Activated CD8-positive, alpha-beta T cell treated with anti-CD3 and anti-CD28 coated beads for 36 hours (primary cell): ENCODE measurements at regions not wholly inside any gene's neighbourhood (a gene's known extent, or its start where the extent isn't known, plus 50 kb on each side); places are given as distances from the start of the nearest gene placed in this dataset.

ENCODE experiments used
- ATAC-seq: fragments of 200-7000 bp; cut with Tn5 transposase; one replicate; pipeline ENCODE4 v1.10.0; 2021; ENCODE audit warnings: mild to moderate bottlenecking, moderate library complexity
- CTCF ChIA-PET: fragments of 350-600 bp; sonication (Branson Sonifier 250); formaldehyde crosslinking; loops from one replicate; lab custom pipeline; 2021; ENCODE audit warnings: antibody characterized with exemption; lab: Charles Lee
- POLR2A ChIA-PET: fragments of 350-600 bp; sonication (Branson Sonifier 250); formaldehyde crosslinking; loops from one replicate; lab custom pipeline; 2021; ENCODE audit warnings: antibody characterized with exemption; lab: Charles Lee
- DNase-seq: peaks from one replicate; pipeline ENCODE4 v3.0.0-alpha.2; 2020
- H3K27ac Mint-ChIP-seq: one replicate; pipeline ENCODE4 v1.8.0; 2021; ENCODE audit warnings: mild to moderate bottlenecking, mixed read lengths
- H3K27me3 Mint-ChIP-seq: one replicate; pipeline ENCODE4 v1.8.0; 2021; ENCODE audit warnings: mixed read lengths
- H3K36me3 Mint-ChIP-seq: one replicate; pipeline ENCODE4 v1.8.0; 2021; ENCODE audit warnings: low read depth, mixed read lengths
- H3K4me1 Mint-ChIP-seq: one replicate; pipeline ENCODE4 v1.8.0; 2021; ENCODE audit warnings: low read depth, mixed read lengths
- H3K4me3 Mint-ChIP-seq: one replicate; pipeline ENCODE4 v1.8.0; 2021; ENCODE audit warnings: mild to moderate bottlenecking, moderate library complexity, mixed read lengths
- H3K9me3 Mint-ChIP-seq: one replicate; pipeline ENCODE4 v1.8.0; 2021; ENCODE audit warnings: mixed read lengths
- intact Hi-C: fragments of 100-400 bp; cut with micrococcal nuclease; formaldehyde crosslinking; loops from one replicate; pipeline ENCODE4 v1.10.0; 2022
- TF ChIP-seq, protein P1 (sequence below): fragments of 200-600 bp; IDR thresholded peaks from one replicate; pipeline ENCODE4 v1.8.0; 2022; ENCODE audit warnings: antibody characterized with exemption, mild to moderate bottlenecking

DNA sequence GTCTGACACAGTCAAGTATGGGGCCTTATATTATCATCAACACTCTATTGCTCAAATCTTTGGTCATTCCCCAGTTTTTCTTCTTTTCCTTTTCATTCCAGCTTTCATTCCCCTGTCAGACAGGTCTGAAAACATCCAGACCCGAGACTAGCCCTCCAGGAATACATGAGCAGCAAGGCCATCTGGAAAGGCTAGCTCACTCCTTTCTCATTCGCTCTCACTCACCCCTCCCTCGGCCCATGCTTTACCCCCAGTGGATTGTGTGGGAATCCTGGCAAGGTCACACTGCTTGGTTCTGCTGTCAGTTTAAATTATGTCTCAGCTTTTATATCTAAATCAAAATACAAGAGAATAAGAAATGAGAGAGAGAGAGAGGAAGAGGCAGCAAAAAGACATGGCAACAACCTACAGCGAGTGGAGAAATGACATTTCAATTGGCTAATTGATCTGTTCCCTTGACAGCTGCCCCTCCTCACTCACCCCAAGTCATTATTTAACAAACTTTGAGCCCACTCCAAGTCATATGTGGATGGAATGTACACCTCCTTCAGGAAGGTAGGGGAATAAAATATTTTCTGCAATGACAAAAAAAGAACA lies 962.2 kb downstream of the TUSC7 start:
- ATAC-seq (no peak), DNase-seq (no peak)
- ChIA-PET POLR2A (no interaction called here), CTCF (no interaction called here)
- Mint-ChIP-seq H3K27ac (no peak overlapping the region), H3K9me3 (peaks cover 2% of the 10 kb centered on the region), H3K4me1 (no peaks in the 10 kb centered on the region), H3K36me3 (no peaks in the 10 kb centered on the region), H3K27me3 (no peaks in the 10 kb centered on the region), H3K4me3 (no peak overlapping the region)
- TF ChIP-seq, protein P1, sequence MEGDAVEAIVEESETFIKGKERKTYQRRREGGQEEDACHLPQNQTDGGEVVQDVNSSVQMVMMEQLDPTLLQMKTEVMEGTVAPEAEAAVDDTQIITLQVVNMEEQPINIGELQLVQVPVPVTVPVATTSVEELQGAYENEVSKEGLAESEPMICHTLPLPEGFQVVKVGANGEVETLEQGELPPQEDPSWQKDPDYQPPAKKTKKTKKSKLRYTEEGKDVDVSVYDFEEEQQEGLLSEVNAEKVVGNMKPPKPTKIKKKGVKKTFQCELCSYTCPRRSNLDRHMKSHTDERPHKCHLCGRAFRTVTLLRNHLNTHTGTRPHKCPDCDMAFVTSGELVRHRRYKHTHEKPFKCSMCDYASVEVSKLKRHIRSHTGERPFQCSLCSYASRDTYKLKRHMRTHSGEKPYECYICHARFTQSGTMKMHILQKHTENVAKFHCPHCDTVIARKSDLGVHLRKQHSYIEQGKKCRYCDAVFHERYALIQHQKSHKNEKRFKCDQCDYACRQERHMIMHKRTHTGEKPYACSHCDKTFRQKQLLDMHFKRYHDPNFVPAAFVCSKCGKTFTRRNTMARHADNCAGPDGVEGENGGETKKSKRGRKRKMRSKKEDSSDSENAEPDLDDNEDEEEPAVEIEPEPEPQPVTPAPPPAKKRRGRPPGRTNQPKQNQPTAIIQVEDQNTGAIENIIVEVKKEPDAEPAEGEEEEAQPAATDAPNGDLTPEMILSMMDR = no peak
- intact Hi-C loops = no loop called here

DNA sequence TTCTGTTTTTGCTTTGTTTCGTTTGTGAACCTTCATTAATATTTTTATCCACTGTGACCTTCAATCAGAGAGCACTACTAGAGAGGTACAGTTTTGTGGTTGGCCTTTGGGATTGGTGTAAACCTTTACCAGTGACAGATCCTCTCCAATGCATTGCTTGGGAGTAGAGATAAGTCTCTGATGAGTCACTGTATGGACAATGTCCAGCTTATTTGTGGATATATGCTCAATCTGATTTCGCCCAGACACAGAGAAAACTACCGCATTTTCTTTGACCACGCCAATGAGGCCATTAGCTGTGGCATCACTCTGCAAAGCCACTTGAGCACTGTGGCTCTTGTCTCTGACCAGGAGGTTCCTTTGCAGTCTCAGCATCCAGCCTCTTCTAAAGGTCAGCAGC lies 964.7 kb downstream of the TUSC7 start:
- intact Hi-C loops = no loop called here
- no peaks in the 10 kb centered on the region for H3K36me3 Mint-ChIP-seq
- H3K27ac Mint-ChIP-seq = no peak overlapping the region
- no peak overlapping the region for H3K4me3 Mint-ChIP-seq
- H3K4me1 Mint-ChIP-seq = no peaks in the 10 kb centered on the region
- DNase-seq (no peak), ATAC-seq (no peak)
- H3K27me3 Mint-ChIP-seq = no peaks in the 10 kb centered on the region
- ChIA-PET POLR2A (no interaction called here), CTCF (no interaction called here)
- peaks cover 2% of the 10 kb centered on the region for H3K9me3 Mint-ChIP-seq
- TF ChIP-seq, protein P1 = no peak

DNA sequence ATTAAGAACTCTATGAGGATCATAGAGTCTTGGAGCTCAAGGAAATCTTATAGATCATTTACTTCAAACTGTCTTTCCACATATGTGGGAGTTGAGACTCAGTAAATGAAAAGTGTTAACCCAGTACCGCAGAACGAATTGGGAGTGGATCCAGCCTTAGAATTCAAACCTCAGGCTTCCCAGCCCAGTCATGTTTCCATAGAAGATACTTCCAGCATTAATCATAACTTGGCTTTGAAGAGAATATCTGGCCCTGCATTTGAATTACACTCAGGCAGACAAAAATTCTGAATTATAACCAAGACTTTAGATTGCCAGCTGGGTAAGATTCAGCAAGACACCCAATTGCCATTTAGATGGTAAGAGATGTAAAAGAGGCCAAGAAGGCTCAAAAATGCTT lies 972.0 kb downstream of the TUSC7 start:
- CTCF ChIA-PET = interaction anchor here (1.1 kb wide), 1 partner anchor 38 kb away, joined by 3 read pairs; no protein-coding TSS in a partner anchor

DNA sequence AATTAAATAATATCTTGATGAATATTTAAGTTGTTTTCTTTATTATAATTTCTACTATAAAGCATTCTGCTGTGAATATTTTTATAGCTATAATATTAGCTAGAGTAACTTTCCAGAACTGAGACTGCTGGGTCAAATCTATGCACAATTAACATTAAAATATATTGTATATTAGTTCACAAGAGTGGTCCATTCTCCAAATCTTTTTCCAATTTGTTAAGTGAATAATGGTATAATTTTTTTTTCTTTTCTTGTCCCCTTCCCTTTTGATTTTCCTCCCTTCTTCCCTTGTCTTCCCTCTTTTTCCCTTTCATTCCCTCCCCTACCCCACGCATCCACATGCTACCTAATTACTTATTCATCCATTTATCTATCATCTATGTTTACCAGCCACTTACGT lies 977.5 kb downstream of the TUSC7 start:
- DNase-seq = no peak
- ATAC-seq = no peak
- intact Hi-C loops = no loop called here
- CTCF ChIA-PET = no interaction called here
- H3K9me3 Mint-ChIP-seq = peaks cover 3% of the 10 kb centered on the region
- no peaks in the 10 kb centered on the region for H3K36me3 Mint-ChIP-seq
- H3K27me3 Mint-ChIP-seq = no peaks in the 10 kb centered on the region
- TF ChIP-seq, protein P1 = no peak
- no peak overlapping the region for H3K4me3 Mint-ChIP-seq
- POLR2A ChIA-PET = no interaction called here
- H3K4me1 Mint-ChIP-seq = no peaks in the 10 kb centered on the region
- H3K27ac Mint-ChIP-seq = no peak overlapping the region

More for the DNA sequence above, 972.0 kb downstream of the TUSC7 start:
- no peaks in the 10 kb centered on the region for H3K36me3 Mint-ChIP-seq
- peaks cover 3% of the 10 kb centered on the region for H3K9me3 Mint-ChIP-seq
- TF ChIP-seq, protein P1 = no peak
- H3K27me3 Mint-ChIP-seq = no peaks in the 10 kb centered on the region
- POLR2A ChIA-PET = no interaction called here
- no peak for DNase-seq
- intact Hi-C loops = no loop called here
- no peak overlapping the region for H3K4me3 Mint-ChIP-seq
- no peak overlapping the region for H3K27ac Mint-ChIP-seq
- ATAC-seq = no peak
- no peaks in the 10 kb centered on the region for H3K4me1 Mint-ChIP-seq

DNA sequence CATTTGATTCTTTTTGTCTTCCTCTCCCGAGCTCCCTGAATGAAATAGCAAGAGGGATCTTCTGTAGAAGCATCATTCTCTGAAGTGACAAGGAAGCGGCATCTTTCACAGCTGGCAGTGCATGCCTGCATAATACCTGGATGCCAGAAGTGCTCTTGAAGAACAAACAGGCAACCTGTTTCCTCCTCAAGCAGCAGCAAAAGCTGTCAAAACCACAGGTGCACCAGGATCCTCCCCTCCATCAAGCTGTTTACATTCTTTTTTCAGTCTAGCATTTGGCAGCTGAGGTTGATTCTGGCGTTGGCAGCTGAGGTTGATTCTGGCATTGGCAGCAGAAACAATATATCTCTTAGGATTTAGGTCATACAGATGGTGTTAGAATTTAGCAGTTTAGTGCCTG lies 979.0 kb downstream of the TUSC7 start:
- Mint-ChIP-seq H3K4me3 (no peak overlapping the region), H3K27ac (no peak overlapping the region), H3K4me1 (no peaks in the 10 kb centered on the region), H3K9me3 (peaks cover 3% of the 10 kb centered on the region), H3K36me3 (no peaks in the 10 kb centered on the region), H3K27me3 (no peaks in the 10 kb centered on the region)
- CTCF ChIA-PET = no interaction called here
- intact Hi-C loops = no loop called here
- POLR2A ChIA-PET = no interaction called here
- TF ChIP-seq, protein P1 = no peak
- DNase-seq = no peak
- ATAC-seq = no peak
